ENCODE measurements at regions not wholly inside any gene's neighbourhood (a gene's known extent, or its start where the extent isn't known, plus 50 kb on each side); places are given as distances from the start of the nearest gene placed in this dataset.

DNA sequence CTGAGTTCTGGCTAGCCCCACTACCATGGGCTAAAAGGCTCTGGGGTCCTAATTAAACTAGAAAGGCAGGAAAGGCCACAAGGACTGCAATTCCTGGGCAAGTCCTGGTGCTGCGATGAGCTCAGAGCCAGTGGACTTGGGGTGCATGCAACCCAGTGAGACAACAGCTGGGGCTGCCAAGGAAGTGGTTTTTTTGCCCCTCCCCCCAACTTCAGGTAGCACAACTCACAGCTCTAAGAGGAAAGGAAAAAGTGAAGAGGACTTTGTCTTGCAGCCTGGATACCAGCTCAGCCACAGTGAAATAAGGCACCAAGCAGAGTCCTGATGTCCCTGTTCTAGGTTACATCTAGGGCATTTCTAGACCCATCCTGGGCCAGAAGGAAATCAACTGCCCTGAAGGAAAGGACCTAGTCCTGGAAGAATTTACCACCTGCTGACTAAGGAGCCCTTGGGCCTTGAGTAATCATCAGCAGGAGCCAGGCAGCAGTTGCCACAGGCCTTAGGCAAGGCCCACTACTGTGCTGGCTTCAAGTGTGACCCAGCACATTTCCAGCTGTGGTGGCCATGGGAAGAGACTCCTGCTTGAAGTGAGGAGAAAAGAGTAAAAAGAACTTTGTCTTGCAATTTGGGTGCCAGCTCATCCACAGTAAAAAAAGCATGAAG lies 358.4 kb downstream of the BTBD3 start:
- no peaks in the 10 kb centered on the region for H3K79me2 ChIP-seq (ENCODE audit: insufficient read depth, low read depth)
- no peak overlapping the region for H3K4me2 ChIP-seq
- H3K27me3 ChIP-seq (ENCODE audit: insufficient read depth, low read depth): no peaks in the 10 kb centered on the region
- H4K20me1 ChIP-seq (ENCODE audit: insufficient read depth): no peaks in the 10 kb centered on the region
- TF ChIP-seq, protein P1, sequence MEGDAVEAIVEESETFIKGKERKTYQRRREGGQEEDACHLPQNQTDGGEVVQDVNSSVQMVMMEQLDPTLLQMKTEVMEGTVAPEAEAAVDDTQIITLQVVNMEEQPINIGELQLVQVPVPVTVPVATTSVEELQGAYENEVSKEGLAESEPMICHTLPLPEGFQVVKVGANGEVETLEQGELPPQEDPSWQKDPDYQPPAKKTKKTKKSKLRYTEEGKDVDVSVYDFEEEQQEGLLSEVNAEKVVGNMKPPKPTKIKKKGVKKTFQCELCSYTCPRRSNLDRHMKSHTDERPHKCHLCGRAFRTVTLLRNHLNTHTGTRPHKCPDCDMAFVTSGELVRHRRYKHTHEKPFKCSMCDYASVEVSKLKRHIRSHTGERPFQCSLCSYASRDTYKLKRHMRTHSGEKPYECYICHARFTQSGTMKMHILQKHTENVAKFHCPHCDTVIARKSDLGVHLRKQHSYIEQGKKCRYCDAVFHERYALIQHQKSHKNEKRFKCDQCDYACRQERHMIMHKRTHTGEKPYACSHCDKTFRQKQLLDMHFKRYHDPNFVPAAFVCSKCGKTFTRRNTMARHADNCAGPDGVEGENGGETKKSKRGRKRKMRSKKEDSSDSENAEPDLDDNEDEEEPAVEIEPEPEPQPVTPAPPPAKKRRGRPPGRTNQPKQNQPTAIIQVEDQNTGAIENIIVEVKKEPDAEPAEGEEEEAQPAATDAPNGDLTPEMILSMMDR (conservative IDR thresholded peaks at IDR 0.05; ENCODE audit: low read depth, low read length): no peak
- H3K4me3 ChIP-seq (IDR thresholded peaks at IDR 0.05; ENCODE audit: insufficient read depth, low read depth, low read length): no peak overlapping the region
- peaks cover 5% of the 10 kb centered on the region for H3K4me1 ChIP-seq (ENCODE audit: low read depth, poor library complexity, severe bottlenecking)
- no peak overlapping the region for H3K27ac ChIP-seq
- H2AFZ ChIP-seq (ENCODE audit: low read depth): no peak overlapping the region
- H3K36me3 ChIP-seq (ENCODE audit: insufficient read depth): no peaks in the 10 kb centered on the region
- H3K9ac ChIP-seq: no peak overlapping the region

DNA sequence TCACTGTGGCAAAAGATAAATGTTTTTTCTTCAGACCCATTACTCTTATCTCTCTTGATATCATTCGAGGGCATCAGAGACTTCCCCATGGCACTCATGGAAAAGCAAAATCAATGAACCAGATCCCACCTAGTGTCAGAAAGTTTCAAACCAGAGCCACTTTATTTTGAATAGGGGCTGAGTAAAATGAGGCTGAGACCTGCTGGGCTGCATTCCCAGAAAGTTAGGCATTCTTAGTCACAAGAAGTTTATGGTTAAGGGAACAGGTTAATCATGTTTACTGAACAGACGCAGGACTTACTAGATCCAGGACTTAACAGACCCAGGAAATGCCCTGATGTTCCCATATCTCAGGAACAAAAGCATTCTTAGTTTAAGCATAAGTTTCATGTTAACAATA lies 369.9 kb downstream of the BTBD3 start:
- no peaks in the 10 kb centered on the region for H3K79me2 ChIP-seq (ENCODE audit: insufficient read depth, low read depth)
- no peaks in the 10 kb centered on the region for H3K4me1 ChIP-seq (ENCODE audit: low read depth, poor library complexity, severe bottlenecking)
- H3K4me3 ChIP-seq (IDR thresholded peaks at IDR 0.05; ENCODE audit: insufficient read depth, low read depth, low read length): no peak overlapping the region
- H3K36me3 ChIP-seq (ENCODE audit: insufficient read depth): no peaks in the 10 kb centered on the region
- no peak overlapping the region for H3K4me2 ChIP-seq
- H3K27ac ChIP-seq: no peak overlapping the region
- H2AFZ ChIP-seq (ENCODE audit: low read depth): no peak overlapping the region
- no peak overlapping the region for H3K9ac ChIP-seq
- no peaks in the 10 kb centered on the region for H4K20me1 ChIP-seq (ENCODE audit: insufficient read depth)
- no peaks in the 10 kb centered on the region for H3K27me3 ChIP-seq (ENCODE audit: insufficient read depth, low read depth)
- TF ChIP-seq, protein P1 (conservative IDR thresholded peaks at IDR 0.05; ENCODE audit: low read depth, low read length): no peak

DNA sequence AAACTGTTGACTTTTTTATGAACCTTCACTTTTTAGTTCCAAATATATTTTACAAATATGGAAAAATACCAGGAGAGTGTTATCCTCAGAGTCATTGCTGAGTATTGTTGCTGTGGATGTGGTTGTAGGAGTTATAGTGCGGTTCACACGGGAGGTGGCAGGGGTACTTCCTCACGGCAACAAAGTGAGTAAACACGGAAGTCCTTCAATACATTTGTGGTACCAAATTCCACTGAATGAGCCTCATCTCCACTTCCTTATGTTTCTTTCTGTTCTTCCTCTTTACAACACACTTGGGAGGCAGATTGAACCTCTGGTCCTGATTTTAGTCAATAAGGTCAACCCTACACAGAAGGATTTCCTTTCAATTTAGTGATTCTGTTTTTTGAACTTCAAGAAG lies 371.8 kb downstream of the BTBD3 start:
- Histone ChIP-seq H3K4me3 (IDR thresholded peaks at IDR 0.05; ENCODE audit: insufficient read depth, low read depth, low read length) (no peak overlapping the region), H3K4me2 (no peak overlapping the region), H3K9ac (no peak overlapping the region), H3K36me3 (ENCODE audit: insufficient read depth) (no peaks in the 10 kb centered on the region), H3K27me3 (ENCODE audit: insufficient read depth, low read depth) (no peaks in the 10 kb centered on the region), H2AFZ (ENCODE audit: low read depth) (no peak overlapping the region), H3K79me2 (ENCODE audit: insufficient read depth, low read depth) (no peaks in the 10 kb centered on the region), H4K20me1 (ENCODE audit: insufficient read depth) (no peaks in the 10 kb centered on the region), H3K27ac (no peak overlapping the region), H3K4me1 (ENCODE audit: low read depth, poor library complexity, severe bottlenecking) (no peaks in the 10 kb centered on the region)
- TF ChIP-seq, protein P1 (conservative IDR thresholded peaks at IDR 0.05; ENCODE audit: low read depth, low read length): no peak

DNA sequence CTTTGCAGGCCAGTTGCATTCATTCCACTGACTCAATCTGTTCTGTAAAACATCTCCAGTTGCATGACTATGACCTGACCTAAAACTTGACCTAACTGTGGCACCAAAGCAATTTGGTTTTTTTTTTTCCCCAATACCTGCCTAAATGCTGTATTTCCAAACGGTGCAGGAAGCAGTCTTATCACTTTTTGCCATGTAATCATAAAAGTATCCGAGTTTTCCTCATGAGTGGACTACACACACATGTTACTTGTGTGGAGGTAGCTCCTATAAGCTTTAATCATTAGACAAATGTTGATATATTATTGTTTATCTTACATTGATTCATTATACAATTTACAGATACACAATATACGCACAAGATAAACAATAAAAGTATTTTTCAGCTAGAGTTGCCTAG lies 373.7 kb downstream of the BTBD3 start:
- Histone ChIP-seq H3K4me2 (no peak overlapping the region), H4K20me1 (ENCODE audit: insufficient read depth) (no peaks in the 10 kb centered on the region), H3K27ac (no peak overlapping the region), H2AFZ (ENCODE audit: low read depth) (no peak overlapping the region), H3K9ac (no peak overlapping the region), H3K4me1 (ENCODE audit: low read depth, poor library complexity, severe bottlenecking) (no peaks in the 10 kb centered on the region), H3K36me3 (ENCODE audit: insufficient read depth) (no peaks in the 10 kb centered on the region), H3K79me2 (ENCODE audit: insufficient read depth, low read depth) (no peaks in the 10 kb centered on the region), H3K27me3 (ENCODE audit: insufficient read depth, low read depth) (no peaks in the 10 kb centered on the region), H3K4me3 (IDR thresholded peaks at IDR 0.05; ENCODE audit: insufficient read depth, low read depth, low read length) (no peak overlapping the region)
- TF ChIP-seq, protein P1 (conservative IDR thresholded peaks at IDR 0.05; ENCODE audit: low read depth, low read length): no peak

Measured in KMS-11 (cell line).